Keratinocyte (primary cell): ENCODE measurements at regions not wholly inside any gene's neighbourhood (a gene's known extent, or its start where the extent isn't known, plus 50 kb on each side); places are given as distances from the start of the nearest gene placed in this dataset.

Experiments
- DNase-seq: peaks from one replicate; pipeline ENCODE4 v3.0.0-alpha.2; 2011; ENCODE audit warnings: low read depth, missing footprints, low spot score
- FAIRE-seq: peaks from 2 replicates; lab custom pipeline; 2011; peaks lifted over from hg19 to GRCh38; lab: Jason Lieb, UNC
- H2AFZ ChIP-seq: 2 replicates; pipeline ENCODE4 v1.6.0; 2012; ENCODE audit warnings: low read length, control low read depth, inconsistent platforms; ENCODE audit not compliant: control insufficient read depth
- H3K27ac ChIP-seq: 2 replicates; pipeline ENCODE4 v1.5.1; 2011; ENCODE audit warnings: low read length; ENCODE audit not compliant: control insufficient read depth, insufficient read depth
- H3K27me3 ChIP-seq: 3 replicates; pipeline ENCODE4 v1.6.0; 2011; ENCODE audit warnings: low read length; ENCODE audit not compliant: control insufficient read depth, insufficient read depth; ENCODE audit errors: extremely low read depth
- H3K36me3 ChIP-seq, 2 experiments: 2 replicates in 1 of 2; 3 replicates in 1 of 2; pipeline ENCODE4 v1.5.1; 2011; ENCODE audit warnings: low read length in 2 of 2, mild to moderate bottlenecking in 1 of 2; ENCODE audit not compliant: control insufficient read depth in 2 of 2, insufficient read depth in 2 of 2; ENCODE audit errors: extremely low read depth in 1 of 2
- H3K4me1 ChIP-seq: 3 replicates; pipeline ENCODE4 v1.5.1; 2011; ENCODE audit warnings: low read length; ENCODE audit not compliant: control insufficient read depth, insufficient read depth; ENCODE audit errors: extremely low read depth
- H3K4me2 ChIP-seq: 3 replicates; pipeline ENCODE4 v1.6.0; 2011; ENCODE audit warnings: low read depth, low read length; ENCODE audit not compliant: control insufficient read depth, insufficient read depth; ENCODE audit errors: extremely low read depth
- H3K4me3 ChIP-seq, 3 experiments: fragments of 200-600 bp in 1 of 3; sonication (generic) in 1 of 3; 2 replicates in 2 of 3; 3 replicates in 1 of 3; pipeline ENCODE4 v1.5.1; 2011 to 2016; ENCODE audit warnings: low read length in 3 of 3, mild to moderate bottlenecking in 3 of 3, control low read depth in 2 of 3, inconsistent platforms in 1 of 3, low read depth in 1 of 3, mixed read lengths in 1 of 3, mixed run types in 1 of 3, moderate library complexity in 1 of 3; ENCODE audit not compliant: control insufficient read depth in 2 of 3, insufficient read depth in 2 of 3; ENCODE audit errors: extremely low read depth in 1 of 3
- H3K79me2 ChIP-seq: 2 replicates; pipeline ENCODE4 v1.6.0; 2012; ENCODE audit warnings: low read length; ENCODE audit not compliant: control insufficient read depth, insufficient read depth
- H3K9ac ChIP-seq: 3 replicates; pipeline ENCODE4 v1.6.0; 2011; ENCODE audit warnings: low read length; ENCODE audit not compliant: control insufficient read depth, insufficient read depth; ENCODE audit errors: extremely low read depth
- H3K9me1 ChIP-seq: 3 replicates; pipeline ENCODE4 v1.6.0; 2011; ENCODE audit warnings: low read length; ENCODE audit not compliant: control insufficient read depth, insufficient read depth; ENCODE audit errors: extremely low read depth
- H3K9me3 ChIP-seq: 2 replicates; pipeline ENCODE4 v1.5.1; 2012; ENCODE audit warnings: low read depth, low read length; ENCODE audit not compliant: control insufficient read depth
- H4K20me1 ChIP-seq: 3 replicates; pipeline ENCODE4 v1.6.0; 2011; ENCODE audit warnings: low read length; ENCODE audit not compliant: control insufficient read depth, insufficient read depth; ENCODE audit errors: extremely low read depth
- EZH2 ChIP-seq: IDR thresholded peaks from one replicate; pipeline ENCODE4 v1.6.1; 2012; ENCODE audit warnings: inconsistent platforms, mild to moderate bottlenecking, low read length, moderate library complexity
- dilution Hi-C: fragments of 300-500 bp; cut with MboI; formaldehyde crosslinking; loops from one replicate; pipeline ENCODE4 v1.7.0; 2020; ENCODE audit warnings: low sequenced_read_pairs; ENCODE audit not compliant: extremely low pct_ligation_motif_present
- TF ChIP-seq, protein P1 (sequence below), 3 experiments: IDR thresholded peaks in 1 of 3; conservative IDR thresholded peaks in 1 of 3; optimal IDR thresholded peaks in 1 of 3; 2 replicates in 2 of 3; 3 replicates in 1 of 3; pipeline versions ENCODE3 to v1.5.1; 2011; ENCODE audit warnings: low read length in 3 of 3, mild to moderate bottlenecking in 3 of 3, moderate library complexity in 2 of 3, control low read depth in 1 of 3, inconsistent platforms in 1 of 3; ENCODE audit not compliant: insufficient read depth in 2 of 3; ENCODE audit errors: extremely low read depth in 1 of 3

- Histone ChIP-seq H3K9ac (no peak overlapping the region), H3K4me3 (no peak overlapping the region), H3K27ac (no peak overlapping the region), H3K27me3 (no peaks in the 10 kb centered on the region), H3K36me3 (no peaks in the 10 kb centered on the region), H3K4me1 (peaks cover 6% of the 10 kb centered on the region), H4K20me1 (no peaks in the 10 kb centered on the region), H3K4me2 (no peak overlapping the region), H3K79me2 (no peaks in the 10 kb centered on the region), H2AFZ (no peak overlapping the region), H3K9me1 (no peaks in the 10 kb centered on the region), H3K9me3 (peaks cover 3% of the 10 kb centered on the region)
- no peak for FAIRE-seq
- no peak for TF ChIP-seq EZH2
- TF ChIP-seq, protein P1, sequence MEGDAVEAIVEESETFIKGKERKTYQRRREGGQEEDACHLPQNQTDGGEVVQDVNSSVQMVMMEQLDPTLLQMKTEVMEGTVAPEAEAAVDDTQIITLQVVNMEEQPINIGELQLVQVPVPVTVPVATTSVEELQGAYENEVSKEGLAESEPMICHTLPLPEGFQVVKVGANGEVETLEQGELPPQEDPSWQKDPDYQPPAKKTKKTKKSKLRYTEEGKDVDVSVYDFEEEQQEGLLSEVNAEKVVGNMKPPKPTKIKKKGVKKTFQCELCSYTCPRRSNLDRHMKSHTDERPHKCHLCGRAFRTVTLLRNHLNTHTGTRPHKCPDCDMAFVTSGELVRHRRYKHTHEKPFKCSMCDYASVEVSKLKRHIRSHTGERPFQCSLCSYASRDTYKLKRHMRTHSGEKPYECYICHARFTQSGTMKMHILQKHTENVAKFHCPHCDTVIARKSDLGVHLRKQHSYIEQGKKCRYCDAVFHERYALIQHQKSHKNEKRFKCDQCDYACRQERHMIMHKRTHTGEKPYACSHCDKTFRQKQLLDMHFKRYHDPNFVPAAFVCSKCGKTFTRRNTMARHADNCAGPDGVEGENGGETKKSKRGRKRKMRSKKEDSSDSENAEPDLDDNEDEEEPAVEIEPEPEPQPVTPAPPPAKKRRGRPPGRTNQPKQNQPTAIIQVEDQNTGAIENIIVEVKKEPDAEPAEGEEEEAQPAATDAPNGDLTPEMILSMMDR (optimal IDR thresholded peaks at IDR 0.05 in 1 of 3, IDR thresholded peaks at IDR 0.05 in 1 of 3, conservative IDR thresholded peaks at IDR 0.05 in 1 of 3; ENCODE audit: extremely low read depth in 1 of 3, insufficient read depth in 2 of 3, low read length in 3 of 3): no peak
- DNase-seq: no peak
- dilution Hi-C loops: no loop called here
Observed at GRCh38 chr12:65663097-65663496, 161.2 kb upstream of the HMGA2 start.

GRCh38 chr12:65663648-65664047, 160.6 kb upstream of the HMGA2 start:
- no peak overlapping the region for H3K27ac ChIP-seq
- FAIRE-seq: no peak
- H3K4me3 ChIP-seq: no peak overlapping the region
- peaks cover 3% of the 10 kb centered on the region for H3K9me3 ChIP-seq
- no peak overlapping the region for H3K9ac ChIP-seq
- no peaks in the 10 kb centered on the region for H3K27me3 ChIP-seq
- H4K20me1 ChIP-seq: no peaks in the 10 kb centered on the region
- TF ChIP-seq, protein P1 (optimal IDR thresholded peaks at IDR 0.05 in 1 of 3, IDR thresholded peaks at IDR 0.05 in 1 of 3, conservative IDR thresholded peaks at IDR 0.05 in 1 of 3; ENCODE audit: extremely low read depth in 1 of 3, insufficient read depth in 2 of 3, low read length in 3 of 3): no peak
- no peak for TF ChIP-seq EZH2
- H3K9me1 ChIP-seq: no peaks in the 10 kb centered on the region
- H3K4me1 ChIP-seq: peaks cover 7% of the 10 kb centered on the region
- dilution Hi-C loops: no loop called here
- H2AFZ ChIP-seq: no peak overlapping the region
- no peak overlapping the region for H3K4me2 ChIP-seq
- DNase-seq: no peak
- H3K79me2 ChIP-seq: no peaks in the 10 kb centered on the region
- H3K36me3 ChIP-seq: no peaks in the 10 kb centered on the region
